Neural progenitor cell (in vitro differentiated cells): ENCODE measurements at regions not wholly inside any gene's neighbourhood (a gene's known extent, or its start where the extent isn't known, plus 50 kb on each side); places are given as distances from the start of the nearest gene placed in this dataset.

Experiments
- DNase-seq: peaks from one replicate; pipeline ENCODE4 v3.0.0-alpha.2; 2016; ENCODE audit warnings: low spot score
- H2AFZ ChIP-seq: fragments of 200-600 bp; sonication (generic); replicated peaks from 2 replicates; pipeline ENCODE4 v1.6.1; 2016; ENCODE audit warnings: antibody characterized with exemption
- H3F3A ChIP-seq: fragments of 200-600 bp; sonication (generic); 2 replicates; pipeline ENCODE4 v1.6.1; 2016; ENCODE audit warnings: antibody characterized with exemption, low read depth
- H3K27ac ChIP-seq: fragments of 200-600 bp; sonication (generic); 2 replicates; pipeline ENCODE4 v1.5.1; 2016; ENCODE audit warnings: mild to moderate bottlenecking
- H3K27me3 ChIP-seq: fragments of 200-600 bp; sonication (generic); 2 replicates; pipeline ENCODE4 v1.6.1; 2016; ENCODE audit warnings: mild to moderate bottlenecking, moderate library complexity
- H3K36me3 ChIP-seq: fragments of 200-600 bp; sonication (generic); 2 replicates; pipeline ENCODE4 v1.5.1; 2016
- H3K4me1 ChIP-seq: fragments of 200-600 bp; sonication (generic); 2 replicates; pipeline ENCODE4 v1.6.1; 2016; ENCODE audit warnings: mixed run types
- H3K4me2 ChIP-seq: fragments of 200-600 bp; sonication (generic); 2 replicates; pipeline ENCODE4 v1.6.1; 2016
- H3K4me3 ChIP-seq: fragments of 200-600 bp; sonication (generic); 2 replicates; pipeline ENCODE4 v1.5.1; 2016
- H3K79me2 ChIP-seq: fragments of 200-600 bp; sonication (generic); 2 replicates; pipeline ENCODE4 v1.6.1; 2016; ENCODE audit warnings: low read depth
- H3K9ac ChIP-seq: fragments of 200-600 bp; sonication (generic); 2 replicates; pipeline ENCODE4 v1.6.1; 2016
- H3K9me3 ChIP-seq: fragments of 200-600 bp; sonication (generic); 2 replicates; pipeline ENCODE4 v1.5.1; 2016; ENCODE audit warnings: low read depth
- H4K20me1 ChIP-seq: fragments of 200-600 bp; sonication (generic); 2 replicates; pipeline ENCODE4 v1.6.1; 2016; ENCODE audit warnings: low read depth
- H3K27ac Mint-ChIP-seq: 3 replicates; pipeline ENCODE4 v1.8.0; 2021; ENCODE audit warnings: mixed read lengths
- H3K27me3 Mint-ChIP-seq: 2 replicates; pipeline ENCODE4 v1.8.0; 2022; ENCODE audit warnings: low read depth, mild to moderate bottlenecking, inconsistent platforms, moderate library complexity, mixed read lengths; ENCODE audit not compliant: insufficient read depth
- H3K36me3 Mint-ChIP-seq: 3 replicates; pipeline ENCODE4 v1.8.0; 2021; ENCODE audit warnings: mixed read lengths
- H3K4me1 Mint-ChIP-seq: 3 replicates; pipeline ENCODE4 v1.8.0; 2021; ENCODE audit warnings: mixed read lengths
- H3K4me3 Mint-ChIP-seq: 3 replicates; pipeline ENCODE4 v1.8.0; 2021; ENCODE audit warnings: mild to moderate bottlenecking, moderate library complexity, mixed read lengths
- H3K9me3 Mint-ChIP-seq: 3 replicates; pipeline ENCODE4 v1.8.0; 2020; ENCODE audit warnings: mixed read lengths
- CTCF ChIP-seq: fragments of 200-600 bp; sonication (generic); IDR thresholded peaks from 2 replicates; pipeline ENCODE4 v1.5.1; 2017; ENCODE audit warnings: antibody characterized with exemption, mild to moderate bottlenecking
- EZH2 ChIP-seq: fragments of 200-600 bp; sonication (generic); IDR thresholded peaks from 2 replicates; pipeline ENCODE4 v1.6.1; 2017; ENCODE audit warnings: antibody characterized with exemption, mild to moderate bottlenecking, moderate library complexity
- EZH2phosphoT487 ChIP-seq: fragments of 200-600 bp; sonication (generic); IDR thresholded peaks from 2 replicates; pipeline ENCODE4 v1.6.1; 2017; ENCODE audit warnings: antibody characterized with exemption

- H4K20me1 ChIP-seq, result no peaks in the 10 kb centered on the region
- DNase-seq, result no peak
- no peak overlapping the region for H3K27ac Mint-ChIP-seq
- no peaks in the 10 kb centered on the region for H3K36me3 Mint-ChIP-seq
- no peak overlapping the region for H3K4me3 Mint-ChIP-seq
- H3K36me3 ChIP-seq, result no peaks in the 10 kb centered on the region
- H3F3A ChIP-seq, result no peaks in the 10 kb centered on the region
- no peak overlapping the region for H3K9ac ChIP-seq
- no peaks in the 10 kb centered on the region for H3K79me2 ChIP-seq
- H3K4me2 ChIP-seq, result no peak overlapping the region
- H3K27me3 ChIP-seq, result no peaks in the 10 kb centered on the region
- peaks cover 16% of the 10 kb centered on the region for H3K9me3 Mint-ChIP-seq
- H3K27me3 Mint-ChIP-seq, result no peaks in the 10 kb centered on the region
- H3K4me3 ChIP-seq, result no peak overlapping the region
- peaks cover 14% of the 10 kb centered on the region for H3K4me1 Mint-ChIP-seq
- H3K4me1 ChIP-seq, result no peaks in the 10 kb centered on the region
- no peak overlapping the region for H2AFZ ChIP-seq
- TF ChIP-seq CTCF (no peak), EZH2phosphoT487 (no peak), EZH2 (no peak)
- peaks cover 5% of the 10 kb centered on the region for H3K9me3 ChIP-seq
- H3K27ac ChIP-seq, result no peak overlapping the region
Measured at GRCh38 chr2:206383669-206384068, 59.7 kb upstream of the ADAM23 start.

- DNase-seq, result no peak
- Histone ChIP-seq H3K27me3 (no peaks in the 10 kb centered on the region), H3K79me2 (no peaks in the 10 kb centered on the region), H3K9ac (no peak overlapping the region), H3K4me3 (no peak overlapping the region), H3K4me1 (no peaks in the 10 kb centered on the region), H3K27ac (no peak overlapping the region), H3K36me3 (no peaks in the 10 kb centered on the region), H3K4me2 (no peak overlapping the region), H3K9me3 (peaks cover 5% of the 10 kb centered on the region), H2AFZ (no peak overlapping the region), H4K20me1 (no peaks in the 10 kb centered on the region), H3F3A (no peaks in the 10 kb centered on the region)
- TF ChIP-seq EZH2 (no peak), CTCF (no peak), EZH2phosphoT487 (no peak)
- Mint-ChIP-seq H3K4me3 (no peak overlapping the region), H3K36me3 (no peaks in the 10 kb centered on the region), H3K27ac (no peak overlapping the region), H3K27me3 (no peaks in the 10 kb centered on the region), H3K4me1 (peaks cover 24% of the 10 kb centered on the region), H3K9me3 (peaks cover 16% of the 10 kb centered on the region)
Measured at GRCh38 chr2:206387808-206388207, 55.5 kb upstream of the ADAM23 start.

- H3K4me1 ChIP-seq, result no peaks in the 10 kb centered on the region
- no peaks in the 10 kb centered on the region for H3K27me3 ChIP-seq
- no peak overlapping the region for H3K9ac ChIP-seq
- H3K4me2 ChIP-seq, result no peak overlapping the region
- no peak overlapping the region for H3K27ac Mint-ChIP-seq
- H3K36me3 Mint-ChIP-seq, result no peaks in the 10 kb centered on the region
- H3K27ac ChIP-seq, result no peak overlapping the region
- no peaks in the 10 kb centered on the region for H3K27me3 Mint-ChIP-seq
- H4K20me1 ChIP-seq, result no peaks in the 10 kb centered on the region
- H3K4me3 Mint-ChIP-seq, result no peak overlapping the region
- H2AFZ ChIP-seq, result no peak overlapping the region
- peaks cover 5% of the 10 kb centered on the region for H3K9me3 ChIP-seq
- DNase-seq, result no peak
- no peak overlapping the region for H3K4me3 ChIP-seq
- H3K79me2 ChIP-seq, result no peaks in the 10 kb centered on the region
- no peak for TF ChIP-seq CTCF
- TF ChIP-seq EZH2phosphoT487, result no peak
- TF ChIP-seq EZH2, result no peak
- no peaks in the 10 kb centered on the region for H3F3A ChIP-seq
- peaks cover 24% of the 10 kb centered on the region for H3K4me1 Mint-ChIP-seq
- H3K36me3 ChIP-seq, result no peaks in the 10 kb centered on the region
- H3K9me3 Mint-ChIP-seq, result peaks cover 20% of the 10 kb centered on the region
Measured at GRCh38 chr2:206388698-206389097, 54.6 kb upstream of the ADAM23 start.

GRCh38 chr2:206389164-206389563 lies 54.2 kb upstream of the ADAM23 start:
- H4K20me1 ChIP-seq, result no peaks in the 10 kb centered on the region
- H3K36me3 ChIP-seq, result no peaks in the 10 kb centered on the region
- no peak for DNase-seq
- H3K9ac ChIP-seq, result no peak overlapping the region
- H3K9me3 ChIP-seq, result peaks cover 4% of the 10 kb centered on the region
- H3K4me2 ChIP-seq, result no peak overlapping the region
- no peaks in the 10 kb centered on the region for H3K27me3 ChIP-seq
- H3K79me2 ChIP-seq, result no peaks in the 10 kb centered on the region
- H3K36me3 Mint-ChIP-seq, result no peaks in the 10 kb centered on the region
- H3K27ac ChIP-seq, result no peak overlapping the region
- no peak overlapping the region for H3K27ac Mint-ChIP-seq
- H3F3A ChIP-seq, result no peaks in the 10 kb centered on the region
- no peaks in the 10 kb centered on the region for H3K4me1 ChIP-seq
- peaks cover 24% of the 10 kb centered on the region for H3K9me3 Mint-ChIP-seq
- H3K4me3 Mint-ChIP-seq, result no peak overlapping the region
- no peak overlapping the region for H3K4me3 ChIP-seq
- H2AFZ ChIP-seq, result no peak overlapping the region
- H3K27me3 Mint-ChIP-seq, result no peaks in the 10 kb centered on the region
- peaks cover 24% of the 10 kb centered on the region for H3K4me1 Mint-ChIP-seq
- TF ChIP-seq EZH2, result no peak
- TF ChIP-seq EZH2phosphoT487, result no peak
- no peak for TF ChIP-seq CTCF
